AG04450 (cell line): ENCODE measurements at regions not wholly inside any gene's neighbourhood (a gene's known extent, or its start where the extent isn't known, plus 50 kb on each side); places are given as distances from the start of the nearest gene placed in this dataset.

Experiments
- CTCF ChIA-PET: fragments of 300-600, 350-600 bp; formaldehyde crosslinking; extraction: SDS; loops from one replicate; lab custom pipeline; 2022; ENCODE audit warnings: antibody characterized with exemption, inconsistent platforms; lab: Charles Lee
- POLR2A ChIA-PET: fragments of 350-600 bp; formaldehyde crosslinking; extraction: SDS; loops from one replicate; lab custom pipeline; 2021; ENCODE audit warnings: antibody characterized with exemption, inconsistent platforms; lab: Yijun Ruan, JAX
- DNase-seq: peaks from one replicate; pipeline ENCODE4 v3.0.0-alpha.2; 2011; ENCODE audit warnings: low read depth, low spot score
- H3K27ac ChIP-seq: one replicate; pipeline ENCODE4 v1.5.1; 2012; ENCODE audit warnings: low read depth, low read length, control low read depth
- H3K27me3 ChIP-seq: one replicate; pipeline ENCODE4 v1.6.0; 2012; ENCODE audit warnings: low read length; ENCODE audit not compliant: control insufficient read depth, insufficient read depth
- H3K4me3 ChIP-seq: 2 replicates; pipeline ENCODE4 v1.5.1; 2011; ENCODE audit warnings: mild to moderate bottlenecking, low read depth, low read length, control low read depth
- H3K9me3 ChIP-seq: 2 replicates; pipeline ENCODE4 v1.5.1; 2012; ENCODE audit warnings: low read length; ENCODE audit not compliant: control insufficient read depth, insufficient read depth
- TF ChIP-seq, protein P1 (sequence below): IDR thresholded peaks from 2 replicates; pipeline ENCODE4 v1.5.1; 2011; ENCODE audit warnings: low read depth, low read length, control low read depth, inconsistent platforms

DNA sequence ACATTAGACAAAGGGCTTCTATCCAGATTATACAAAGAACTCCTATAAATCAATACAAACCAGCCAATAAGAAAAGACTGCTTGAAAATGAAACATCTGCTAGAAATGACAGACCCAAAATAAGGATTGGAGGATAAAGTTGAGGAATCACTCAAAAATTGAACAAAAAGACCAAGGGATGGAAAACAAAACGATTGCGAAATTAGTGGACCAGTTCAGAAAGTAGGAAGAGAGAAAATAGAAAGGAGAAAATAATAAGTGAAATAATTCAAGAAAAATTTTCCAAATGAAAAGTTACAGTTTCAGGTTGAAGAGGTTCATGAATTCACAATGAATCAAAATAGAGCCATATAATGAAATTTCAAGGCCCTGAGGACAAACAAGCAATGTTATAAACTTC is 115.8 kb upstream of the CTBP2 start:
- POLR2A ChIA-PET: no interaction called here
- Histone ChIP-seq H3K4me3 (no peak overlapping the region), H3K9me3 (no peaks in the 10 kb centered on the region), H3K27ac (no peak overlapping the region), H3K27me3 (peaks cover 9% of the 10 kb centered on the region)
- CTCF ChIA-PET: interaction anchor here (0.6 kb wide), 1 partner anchor 13 kb away, joined by 5 read pairs; no protein-coding TSS in a partner anchor
- TF ChIP-seq, protein P1, sequence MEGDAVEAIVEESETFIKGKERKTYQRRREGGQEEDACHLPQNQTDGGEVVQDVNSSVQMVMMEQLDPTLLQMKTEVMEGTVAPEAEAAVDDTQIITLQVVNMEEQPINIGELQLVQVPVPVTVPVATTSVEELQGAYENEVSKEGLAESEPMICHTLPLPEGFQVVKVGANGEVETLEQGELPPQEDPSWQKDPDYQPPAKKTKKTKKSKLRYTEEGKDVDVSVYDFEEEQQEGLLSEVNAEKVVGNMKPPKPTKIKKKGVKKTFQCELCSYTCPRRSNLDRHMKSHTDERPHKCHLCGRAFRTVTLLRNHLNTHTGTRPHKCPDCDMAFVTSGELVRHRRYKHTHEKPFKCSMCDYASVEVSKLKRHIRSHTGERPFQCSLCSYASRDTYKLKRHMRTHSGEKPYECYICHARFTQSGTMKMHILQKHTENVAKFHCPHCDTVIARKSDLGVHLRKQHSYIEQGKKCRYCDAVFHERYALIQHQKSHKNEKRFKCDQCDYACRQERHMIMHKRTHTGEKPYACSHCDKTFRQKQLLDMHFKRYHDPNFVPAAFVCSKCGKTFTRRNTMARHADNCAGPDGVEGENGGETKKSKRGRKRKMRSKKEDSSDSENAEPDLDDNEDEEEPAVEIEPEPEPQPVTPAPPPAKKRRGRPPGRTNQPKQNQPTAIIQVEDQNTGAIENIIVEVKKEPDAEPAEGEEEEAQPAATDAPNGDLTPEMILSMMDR: no peak
- no peak for DNase-seq

- Histone ChIP-seq H3K27me3 (peaks cover 11% of the 10 kb centered on the region), H3K27ac (no peak overlapping the region), H3K9me3 (no peaks in the 10 kb centered on the region), H3K4me3 (no peak overlapping the region)
- no peak for DNase-seq
- ChIA-PET CTCF (no interaction called here), POLR2A (no interaction called here)
- TF ChIP-seq, protein P1: no peak
These were observed 114.6 kb upstream of the CTBP2 start for GRCh38 chr10:125274961-125275360.

DNA sequence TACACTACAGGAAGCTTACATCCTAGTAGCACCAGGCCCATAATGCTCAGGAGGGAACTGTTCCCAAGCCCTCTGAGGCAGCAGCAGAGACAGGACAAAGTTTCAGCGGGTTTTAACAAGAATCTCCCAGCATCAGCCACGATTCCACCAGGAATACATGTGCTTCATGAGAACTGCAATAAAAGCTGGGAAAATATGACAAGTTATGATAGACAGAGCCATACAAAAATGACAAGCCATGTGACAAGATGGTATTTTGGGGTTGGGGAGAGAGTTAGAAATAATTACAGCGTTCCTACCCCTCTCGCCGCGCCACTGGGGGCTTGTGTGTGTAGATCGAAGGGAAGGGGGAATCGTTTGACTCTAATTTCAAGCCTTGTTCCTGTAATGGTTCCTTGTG is 112.7 kb upstream of the CTBP2 start:
- POLR2A ChIA-PET: no interaction called here
- no peak for DNase-seq
- H3K4me3 ChIP-seq: no peak overlapping the region
- TF ChIP-seq, protein P1: no peak
- CTCF ChIA-PET: no interaction called here
- H3K27me3 ChIP-seq: peaks cover 8% of the 10 kb centered on the region
- H3K27ac ChIP-seq: no peak overlapping the region
- H3K9me3 ChIP-seq: no peaks in the 10 kb centered on the region

GRCh38 chr10:125269716-125270115 is 109.4 kb upstream of the CTBP2 start:
- CTCF ChIA-PET: no interaction called here
- POLR2A ChIA-PET: no interaction called here
- DNase-seq: no peak
- peaks cover 8% of the 10 kb centered on the region for H3K27me3 ChIP-seq
- no peak overlapping the region for H3K4me3 ChIP-seq
- H3K27ac ChIP-seq: no peak overlapping the region
- no peaks in the 10 kb centered on the region for H3K9me3 ChIP-seq
- TF ChIP-seq, protein P1: no peak

DNA sequence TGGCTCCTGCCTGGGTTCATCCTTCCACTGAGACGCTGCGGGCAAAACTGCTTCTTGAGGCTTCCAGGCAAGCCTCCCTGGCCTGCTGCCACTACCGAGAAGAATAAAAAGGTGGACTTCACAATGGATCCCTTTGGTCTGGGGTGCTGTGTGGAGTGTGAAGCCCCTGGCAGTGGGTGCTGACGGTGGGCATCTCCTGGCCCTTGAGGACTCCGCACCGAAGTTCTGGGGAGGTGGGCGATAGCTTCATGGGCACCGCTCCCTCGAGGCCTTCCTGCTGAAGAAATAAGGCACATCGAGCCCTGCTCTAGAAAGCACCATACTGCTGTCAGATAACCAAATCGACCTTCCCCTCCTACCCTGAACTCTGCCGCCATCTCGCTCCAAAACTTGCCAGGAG is 106.6 kb upstream of the CTBP2 start:
- Histone ChIP-seq H3K27ac (no peak overlapping the region), H3K9me3 (no peaks in the 10 kb centered on the region), H3K4me3 (no peak overlapping the region), H3K27me3 (peaks cover 2% of the 10 kb centered on the region)
- no peak for DNase-seq
- ChIA-PET CTCF (no interaction called here), POLR2A (no interaction called here)
- TF ChIP-seq, protein P1: no peak
